ENCODE measurements at regions not wholly inside any gene's neighbourhood (a gene's known extent, or its start where the extent isn't known, plus 50 kb on each side); places are given as distances from the start of the nearest gene placed in this dataset.

GRCh38 chr20:39429726-39430125 is 467.6 kb downstream of the DHX35 start:
- ChIA-PET CTCF (interaction anchor here (1.5 kb wide), 1 partner anchor 160 kb away, joined by 7 read pairs; no protein-coding TSS in a partner anchor), POLR2A (no interaction called here)
- Histone ChIP-seq H3K4me1 (ENCODE audit: control insufficient read depth, extremely low read depth, insufficient read depth, low read length) (no peaks in the 10 kb centered on the region), H3K79me2 (ENCODE audit: control insufficient read depth, insufficient read depth, low read length) (no peaks in the 10 kb centered on the region), H4K20me1 (replicated peaks; ENCODE audit: control insufficient read depth, extremely low read depth, insufficient read depth, low read length) (no peaks in the 10 kb centered on the region), H3K4me2 (ENCODE audit: insufficient read depth, low read length) (no peak overlapping the region), H3K4me3 (replicated peaks in 1 of 3; ENCODE audit: insufficient read depth in 1 of 3, low read depth in 1 of 3, low read length in 3 of 3) (no peak overlapping the region), H3K27ac (ENCODE audit: insufficient read depth, low read depth, low read length) (no peak overlapping the region), H3K9me3 (replicated peaks; ENCODE audit: control insufficient read depth, insufficient read depth, low read length) (no peaks in the 10 kb centered on the region), H3K9me1 (replicated peaks; ENCODE audit: control insufficient read depth, extremely low read depth, insufficient read depth, low read length) (no peaks in the 10 kb centered on the region), H3K36me3 (ENCODE audit: control insufficient read depth in 2 of 2, extremely low read depth in 1 of 2, insufficient read depth in 2 of 2, low read length in 2 of 2) (no peaks in the 10 kb centered on the region), H3K27me3 (ENCODE audit: control insufficient read depth in 2 of 2, insufficient read depth in 2 of 2, low read length in 2 of 2) (no peaks in the 10 kb centered on the region), H2AFZ (ENCODE audit: low read depth, low read length) (no peak overlapping the region), H3K9ac (replicated peaks; ENCODE audit: extremely low read depth, insufficient read depth, low read length) (no peak overlapping the region)
- FAIRE-seq, result no peak
- no peak for DNase-seq (ENCODE audit: low read depth, low spot score)
- TF ChIP-seq GATA2 (IDR thresholded peaks at IDR 0.05; ENCODE audit: insufficient read depth, insufficient read length, low read depth, low read length) (no peak), POLR2A (IDR thresholded peaks at IDR 0.05; ENCODE audit: low read depth, low read length) (no peak), FOS (IDR thresholded peaks at IDR 0.05; ENCODE audit: borderline replicate concordance, insufficient read depth, low read length) (no peak), CTCF (IDR thresholded peaks at IDR 0.05; ENCODE audit: extremely low read depth in 1 of 2, insufficient read depth in 1 of 2, low read depth in 1 of 2, low read length in 2 of 2) (no peak), POLR2AphosphoS5 (IDR thresholded peaks at IDR 0.05; ENCODE audit: insufficient read depth, low read depth, low read length) (no peak), MAX (IDR thresholded peaks at IDR 0.05; ENCODE audit: insufficient read depth, insufficient read length) (no peak), MYC (IDR thresholded peaks at IDR 0.05; ENCODE audit: low read depth, low read length) (no peak), EZH2 (IDR thresholded peaks at IDR 0.05; ENCODE audit: borderline replicate concordance, low read depth, low read length, severe bottlenecking) (no peak), JUN (IDR thresholded peaks at IDR 0.05; ENCODE audit: borderline replicate concordance, insufficient read depth, insufficient read length, low read depth) (no peak)
- BruUV-seq (replicated peaks), result no TSS peak
- intact Hi-C loops (cut with micrococcal nuclease) (no loop called here), dilution Hi-C loops (cut with MboI; ENCODE audit: extremely low pct_ligation_motif_present, low sequenced_read_pairs) (no loop called here)
